IPS-NIHi11 (cell line): ENCODE measurements at regions not wholly inside any gene's neighbourhood (a gene's known extent, or its start where the extent isn't known, plus 50 kb on each side); places are given as distances from the start of the nearest gene placed in this dataset.
"Not testable (repeated sequence)": the region's sequence is repeated elsewhere in the genome, so short reads cannot be mapped to it uniquely, and the experiment has no call there.

Experiments
- DNase-seq: peaks from one replicate; pipeline ENCODE4 v3.0.0; 2012; ENCODE audit warnings: mixed read lengths, low spot score

DNA sequence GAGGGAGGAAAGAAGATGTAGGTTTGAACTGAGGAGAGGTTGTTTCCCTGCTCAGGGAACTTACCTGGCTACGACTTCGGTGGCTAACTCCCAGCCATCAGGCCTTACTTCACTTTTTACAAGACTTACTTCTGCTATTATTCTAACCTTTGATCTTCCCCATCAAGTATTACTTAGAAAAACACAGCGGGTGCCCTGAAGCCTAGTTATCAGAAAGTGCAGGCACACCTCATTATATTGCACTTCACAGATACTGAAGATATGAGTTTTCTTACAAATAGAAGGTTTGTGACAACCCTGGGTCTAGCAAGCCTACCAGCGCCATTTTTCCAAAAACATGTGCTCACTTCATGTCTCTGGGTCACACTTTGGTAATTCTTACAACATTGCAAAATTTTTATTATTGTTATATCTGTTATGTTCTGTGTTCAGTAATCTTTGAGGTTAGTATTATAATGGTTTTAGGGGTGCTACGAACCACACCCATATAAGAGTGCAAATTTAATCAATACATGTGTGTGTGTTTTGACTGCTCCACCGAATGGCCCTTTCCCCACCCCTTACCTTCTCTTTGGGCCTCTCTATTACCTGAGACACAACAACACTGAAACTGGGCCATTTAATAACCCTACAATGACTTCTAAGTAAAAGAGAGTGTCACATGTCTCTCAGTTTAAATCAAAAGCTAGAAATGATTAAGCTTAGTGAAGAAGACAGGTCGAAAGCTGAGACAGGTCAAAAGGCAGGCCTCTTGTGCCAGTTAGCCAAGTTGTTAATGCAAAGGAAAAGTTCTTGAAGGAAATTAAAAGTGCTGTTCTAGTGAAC is 2102.7 kb upstream of the WWC1 start:
- DNase-seq, result no peak

- DNase-seq, result no peak
Measured at GRCh38 chr5:166192696-166193095, 2098.7 kb upstream of the WWC1 start.

GRCh38 chr5:166195981-166196380 is 2095.5 kb upstream of the WWC1 start:
- DNase-seq, result no peak

DNA sequence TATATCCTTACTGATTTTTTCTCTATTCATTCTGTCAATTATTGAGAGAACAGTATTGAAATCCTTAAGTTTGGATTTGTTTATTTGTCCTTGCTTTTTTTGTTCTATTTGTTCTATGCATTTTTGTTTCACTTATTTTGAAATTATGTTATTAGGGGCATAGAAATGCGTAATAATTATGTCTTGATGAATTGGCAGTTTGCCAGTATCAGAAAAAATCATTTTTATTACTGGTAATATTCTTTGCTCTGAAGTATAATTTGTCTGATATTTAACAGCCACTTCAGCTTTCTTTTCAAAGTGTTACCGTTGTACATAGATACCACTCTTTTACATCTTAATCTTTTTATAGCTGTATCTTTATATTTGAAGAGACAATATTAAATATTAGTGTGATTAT is 2090.9 kb upstream of the WWC1 start:
- no peak for DNase-seq

DNA sequence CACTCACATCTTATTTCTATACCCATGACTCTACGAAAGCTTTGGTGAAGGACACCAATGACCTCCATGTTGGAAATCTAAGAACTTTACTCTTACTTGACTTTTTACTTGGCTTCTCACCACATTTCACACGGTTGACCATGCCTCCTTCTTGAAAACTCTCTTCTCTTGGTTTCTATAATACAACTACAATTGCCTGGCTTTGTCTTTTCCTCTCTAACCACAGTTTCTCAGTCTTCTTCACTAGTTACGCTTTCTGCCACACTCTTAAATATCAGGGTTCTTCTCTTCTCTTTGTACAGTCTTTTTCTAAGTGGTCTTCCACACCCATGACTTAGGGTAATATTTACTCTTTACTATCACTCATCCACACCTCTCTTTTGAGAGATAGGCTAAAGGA is 2079.8 kb upstream of the WWC1 start:
- DNase-seq, result no peak

GRCh38 chr5:166236327-166236726 is 2055.1 kb upstream of the WWC1 start:
- DNase-seq, result no peak

- DNase-seq, result no peak
Measured at GRCh38 chr5:166240705-166241104, 2050.7 kb upstream of the WWC1 start.

GRCh38 chr5:166245556-166245955 is 2045.9 kb upstream of the WWC1 start:
- DNase-seq, result no peak

- DNase-seq, result no peak
Measured at GRCh38 chr5:166251786-166252185, 2039.7 kb upstream of the WWC1 start.

DNA sequence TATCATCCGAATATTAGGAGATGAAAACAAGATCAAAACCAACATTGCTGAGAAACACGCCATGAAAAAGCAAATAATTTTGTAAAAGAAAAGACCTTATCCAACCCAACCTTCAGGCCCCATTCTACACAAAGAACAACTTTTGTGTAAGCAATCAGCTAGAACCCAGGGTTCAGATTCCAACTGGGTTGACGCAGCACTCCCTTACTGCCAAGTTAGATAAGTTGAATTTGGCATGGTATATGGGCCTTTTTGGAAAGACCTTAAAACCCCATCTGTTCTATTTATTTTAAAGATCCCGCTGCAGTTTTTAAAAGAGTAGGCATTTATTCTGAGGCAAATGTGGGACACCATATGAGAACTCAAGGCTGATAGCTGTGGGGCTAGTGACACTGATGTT is 2033.8 kb upstream of the WWC1 start:
- DNase-seq, result no peak

GRCh38 chr5:166262395-166262794 is 2029.0 kb upstream of the WWC1 start:
- no peak for DNase-seq

GRCh38 chr5:166267907-166268306 is 2023.5 kb upstream of the WWC1 start:
- DNase-seq, result no peak

- no peak for DNase-seq
Measured at GRCh38 chr5:166270712-166271111, 2020.7 kb upstream of the WWC1 start.

DNA sequence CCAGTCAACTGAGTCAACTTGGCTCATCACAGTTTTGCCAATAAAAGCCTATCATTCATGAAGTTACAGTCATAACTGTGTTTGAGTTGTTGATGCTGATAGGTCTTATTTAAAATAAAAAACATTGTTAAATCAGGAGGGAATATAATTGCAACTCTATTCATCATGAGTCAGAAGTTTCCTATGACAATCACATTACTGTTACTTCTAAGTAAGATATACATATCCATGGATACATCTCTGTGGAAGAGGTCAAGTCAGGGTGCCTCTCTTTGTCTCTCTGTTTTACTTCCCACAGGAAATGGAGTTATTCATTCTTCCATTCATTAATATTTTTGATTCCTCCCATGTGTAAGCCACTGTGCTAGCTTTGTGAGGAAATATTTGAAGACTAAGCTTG is 2015.4 kb upstream of the WWC1 start:
- no peak for DNase-seq

- no peak for DNase-seq
Measured at GRCh38 chr5:166279828-166280227, 2011.6 kb upstream of the WWC1 start.

DNA sequence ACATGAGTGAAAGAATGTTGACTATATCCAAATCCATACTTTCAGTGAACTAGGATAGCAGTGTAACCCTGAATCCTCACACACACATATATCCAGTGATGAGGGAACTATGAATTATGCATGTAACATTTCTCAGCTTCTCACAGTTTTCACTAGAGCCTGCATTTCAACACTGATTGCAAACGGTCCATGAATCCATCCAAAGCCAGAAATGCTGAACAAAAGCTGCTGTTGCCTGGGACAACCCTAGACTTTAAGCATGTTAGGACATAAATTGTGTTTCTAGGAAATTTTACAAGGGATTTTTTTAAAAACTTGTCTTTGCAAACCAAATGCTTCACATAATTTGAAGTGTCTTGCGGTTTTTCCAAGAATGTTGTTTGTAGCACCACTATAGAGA is 2010.0 kb upstream of the WWC1 start:
- no peak for DNase-seq

DNA sequence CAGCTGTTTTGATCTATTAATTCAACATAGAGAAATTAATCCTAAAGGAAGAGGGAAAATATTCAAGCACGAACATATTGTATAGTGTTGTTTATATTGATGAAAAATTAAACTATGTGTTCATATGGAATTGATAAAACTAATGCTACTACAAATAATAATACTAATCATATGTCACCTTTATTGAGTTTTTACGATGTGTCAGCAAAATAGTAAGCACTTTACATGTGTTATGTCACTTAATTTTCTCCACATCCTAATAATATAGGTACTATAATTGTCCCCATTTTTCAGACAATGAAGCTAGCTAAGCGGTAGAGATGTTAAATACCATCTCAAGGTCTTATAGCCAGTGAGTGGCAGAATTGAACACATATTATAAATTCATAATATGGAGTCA is 2008.5 kb upstream of the WWC1 start:
- DNase-seq, result no peak

- DNase-seq, result no peak
Measured at GRCh38 chr5:166285361-166285760, 2006.1 kb upstream of the WWC1 start.

- DNase-seq, result no peak
Measured at GRCh38 chr5:166286832-166287231, 2004.6 kb upstream of the WWC1 start.

DNA sequence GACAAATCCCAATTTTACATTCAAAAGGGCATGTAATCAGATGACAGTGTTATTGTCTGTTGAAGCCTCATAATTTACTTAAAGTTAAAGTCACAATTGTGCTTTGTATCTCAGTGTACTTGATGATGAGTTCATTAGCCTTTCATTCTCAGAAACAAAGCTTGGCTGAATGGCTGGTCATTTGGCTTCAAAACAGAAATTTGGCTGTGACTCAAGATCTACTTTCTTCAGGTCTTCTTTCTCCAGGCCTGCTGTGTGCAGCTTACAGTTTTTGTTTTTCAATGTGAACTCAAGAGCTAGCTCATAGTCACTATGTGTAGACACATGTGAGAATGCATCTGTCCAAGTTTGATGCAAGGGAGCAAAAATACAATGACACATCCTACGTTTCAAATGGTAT is 2003.6 kb upstream of the WWC1 start:
- no peak for DNase-seq

GRCh38 chr5:166291800-166292199 is 1999.6 kb upstream of the WWC1 start:
- not testable (repeated sequence) for DNase-seq

DNA sequence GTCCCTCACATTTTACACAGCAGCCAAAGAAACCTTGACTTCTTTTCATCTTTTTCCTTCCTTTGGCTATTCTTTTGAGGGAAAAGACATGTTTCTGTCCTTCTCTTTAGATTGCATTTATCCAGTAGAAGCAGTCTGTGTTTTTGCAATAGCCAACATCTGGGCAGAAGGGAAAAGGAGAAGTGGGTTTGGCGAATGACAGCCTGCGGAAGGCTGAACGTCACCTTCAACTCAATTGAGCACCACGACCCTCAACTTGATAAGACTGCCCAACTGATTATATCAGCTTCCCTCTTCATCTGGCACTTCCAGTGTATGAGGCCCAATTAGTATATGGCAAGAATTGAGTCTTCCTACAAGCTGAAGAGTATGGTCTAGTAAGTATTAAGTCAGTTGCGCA is 1997.6 kb upstream of the WWC1 start:
- DNase-seq, result no peak

DNA sequence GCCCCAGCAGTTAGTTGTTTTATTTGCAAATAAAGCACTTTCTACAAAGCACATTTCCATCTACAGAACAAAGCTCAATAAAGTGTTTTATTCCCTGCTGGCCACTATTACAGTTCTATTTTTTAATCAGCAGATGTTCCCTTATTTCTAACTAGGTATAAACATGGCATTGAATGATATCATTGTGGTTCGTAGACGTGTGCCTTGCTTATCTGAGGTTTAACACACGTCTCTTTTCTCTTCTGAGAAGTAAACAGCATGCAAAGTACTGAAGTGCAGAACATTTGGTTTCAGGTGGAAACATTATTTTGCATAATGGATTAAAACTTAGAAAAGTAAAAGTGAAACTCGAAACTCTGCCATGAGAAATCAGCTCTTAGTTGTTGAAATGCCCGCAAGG is 1989.3 kb upstream of the WWC1 start:
- DNase-seq, result no peak

DNA sequence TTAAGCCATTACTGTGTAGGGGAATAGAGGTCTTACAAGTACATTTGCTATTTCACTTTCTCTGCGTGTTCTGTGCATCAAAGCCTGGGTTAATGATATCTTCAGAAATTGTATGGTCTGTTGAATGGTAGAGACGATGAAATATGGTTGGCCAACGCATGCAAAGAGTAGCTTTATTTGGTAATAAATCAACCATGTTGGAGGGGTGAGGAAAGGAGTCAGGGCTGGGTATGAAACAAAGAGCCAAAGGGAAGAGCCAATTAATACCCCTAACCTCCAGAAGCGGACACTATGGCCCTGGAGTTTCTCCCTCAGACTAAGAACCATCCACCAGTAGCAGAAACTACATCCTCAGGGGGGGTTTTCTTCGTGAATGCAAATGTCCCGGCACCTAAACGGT is 1974.0 kb upstream of the WWC1 start:
- no peak for DNase-seq
